BJ (cell line): ENCODE measurements at regions not wholly inside any gene's neighbourhood (a gene's known extent, or its start where the extent isn't known, plus 50 kb on each side); places are given as distances from the start of the nearest gene placed in this dataset.

Experiments
- CTCF ChIA-PET: fragments of 350-600 bp; formaldehyde crosslinking; extraction: SDS; loops from one replicate; lab custom pipeline; 2021; ENCODE audit warnings: antibody characterized with exemption, inconsistent platforms; lab: Yijun Ruan, JAX
- POLR2A ChIA-PET: fragments of 300-600 bp; sonication (Branson Sonifier 250); formaldehyde crosslinking; extraction: SDS; loops from one replicate; lab custom pipeline; 2021; ENCODE audit warnings: antibody characterized with exemption; lab: Charles Lee
- DNase-seq: peaks from one replicate; pipeline ENCODE4 v3.0.0-alpha.2; 2011; ENCODE audit warnings: low read depth
- H3K27me3 ChIP-seq: 2 replicates; pipeline ENCODE4 v1.6.0; 2011; ENCODE audit warnings: low read length; ENCODE audit not compliant: control insufficient read depth, insufficient read depth
- H3K36me3 ChIP-seq: 2 replicates; pipeline ENCODE4 v1.5.1; 2011; ENCODE audit warnings: low read length; ENCODE audit not compliant: control insufficient read depth, insufficient read depth
- H3K4me3 ChIP-seq: 2 replicates; pipeline ENCODE4 v1.5.1; 2011; ENCODE audit warnings: low read depth, mild to moderate bottlenecking, control low read depth, low read length
- CTCF ChIP-seq: IDR thresholded peaks from 2 replicates; pipeline ENCODE4 v1.5.1; 2011; ENCODE audit warnings: low read depth, mild to moderate bottlenecking, control low read depth, inconsistent platforms, low read length, moderate library complexity; ENCODE audit not compliant: insufficient read depth

DNA sequence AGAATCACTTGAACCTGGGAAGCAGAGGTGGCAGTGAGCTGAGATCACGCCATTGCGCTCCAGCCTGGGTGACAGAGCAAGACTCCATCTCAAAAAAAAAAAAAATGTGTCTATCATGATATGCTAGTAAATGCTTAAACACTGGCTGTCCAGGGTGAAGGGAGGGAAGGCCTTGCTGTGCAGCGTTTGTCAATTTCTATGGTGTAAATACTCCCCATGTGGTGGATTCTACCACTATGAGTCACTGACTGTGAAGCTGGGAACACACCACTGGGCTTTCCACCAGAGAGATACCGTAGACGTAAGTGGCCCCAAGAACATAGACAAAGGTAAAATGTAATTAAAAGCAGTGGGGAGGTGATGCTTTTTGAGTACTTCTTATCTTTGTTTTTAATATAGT, 51.3 kb upstream of the LEF1 start:
- Histone ChIP-seq H3K36me3 (no peaks in the 10 kb centered on the region), H3K27me3 (no peaks in the 10 kb centered on the region), H3K4me3 (no peak overlapping the region)
- ChIA-PET POLR2A (no interaction called here), CTCF (no interaction called here)
- DNase-seq: no peak
- TF ChIP-seq CTCF: no peak
